NCI-H2029 treated with DMSO at 0.1 percent for 48 hours (cell line): ENCODE measurements at regions not wholly inside any gene's neighbourhood (a gene's known extent, or its start where the extent isn't known, plus 50 kb on each side); places are given as distances from the start of the nearest gene placed in this dataset.
A peak's percentile ranks its signal among the peaks of the same experiment; 100 is the strongest.
"Not testable (repeated sequence)": the region's sequence is repeated elsewhere in the genome, so short reads cannot be mapped to it uniquely, and the experiment has no call there.

Experiments
- DNase-seq: peaks from one replicate; lab custom pipeline; 2025; lab: John Stamatoyannopoulos, UW

DNA sequence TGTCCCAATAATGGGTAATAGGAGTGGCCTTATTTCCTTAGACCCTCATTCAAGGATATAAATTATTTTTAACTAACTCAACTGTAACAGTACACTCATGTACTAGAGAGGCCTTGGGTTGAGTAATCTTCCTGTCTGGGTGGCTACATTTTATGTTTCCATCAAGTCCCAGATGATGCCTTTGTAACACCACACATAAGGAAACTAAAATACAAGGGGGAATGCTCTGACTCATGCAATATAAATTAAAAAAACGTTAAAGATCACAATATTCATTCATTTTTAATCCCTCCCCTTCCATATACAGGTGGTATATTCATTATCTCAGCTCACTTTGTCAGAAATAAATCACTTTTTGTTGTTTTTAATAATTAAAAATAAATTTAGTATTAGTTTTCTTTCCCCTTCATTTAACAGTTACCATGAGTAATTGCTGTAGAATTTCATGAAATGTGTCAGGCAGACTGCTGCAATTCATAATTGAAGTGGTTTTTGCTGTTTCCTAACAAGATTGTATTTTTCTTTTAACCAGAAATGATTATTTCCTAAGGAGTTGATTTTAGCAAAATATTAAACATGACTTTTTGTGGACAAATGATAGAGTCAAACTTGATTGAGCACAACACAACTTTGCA lies 1403.6 kb downstream of the SUCLG1 start:
- no peak for DNase-seq

DNA sequence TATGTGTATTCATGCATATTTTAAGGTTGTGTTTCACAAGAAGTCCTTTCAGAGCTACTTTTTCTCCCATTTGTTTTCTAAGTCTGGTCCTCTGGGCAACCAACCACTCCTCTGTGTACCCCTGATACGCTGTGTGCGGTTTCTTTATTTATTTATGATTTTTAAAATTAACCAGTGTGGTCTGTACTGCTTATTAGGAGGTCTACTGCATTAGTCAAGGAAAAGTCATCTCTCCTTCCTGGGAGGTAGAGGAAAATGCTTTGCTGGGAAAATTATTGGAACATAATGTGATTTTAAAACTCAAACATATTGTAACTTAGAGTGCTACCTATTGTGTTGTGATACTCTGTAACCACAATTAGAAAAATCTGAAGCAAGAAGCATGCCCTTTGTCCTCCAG lies 1404.3 kb downstream of the SUCLG1 start:
- DNase-seq: no peak

DNA sequence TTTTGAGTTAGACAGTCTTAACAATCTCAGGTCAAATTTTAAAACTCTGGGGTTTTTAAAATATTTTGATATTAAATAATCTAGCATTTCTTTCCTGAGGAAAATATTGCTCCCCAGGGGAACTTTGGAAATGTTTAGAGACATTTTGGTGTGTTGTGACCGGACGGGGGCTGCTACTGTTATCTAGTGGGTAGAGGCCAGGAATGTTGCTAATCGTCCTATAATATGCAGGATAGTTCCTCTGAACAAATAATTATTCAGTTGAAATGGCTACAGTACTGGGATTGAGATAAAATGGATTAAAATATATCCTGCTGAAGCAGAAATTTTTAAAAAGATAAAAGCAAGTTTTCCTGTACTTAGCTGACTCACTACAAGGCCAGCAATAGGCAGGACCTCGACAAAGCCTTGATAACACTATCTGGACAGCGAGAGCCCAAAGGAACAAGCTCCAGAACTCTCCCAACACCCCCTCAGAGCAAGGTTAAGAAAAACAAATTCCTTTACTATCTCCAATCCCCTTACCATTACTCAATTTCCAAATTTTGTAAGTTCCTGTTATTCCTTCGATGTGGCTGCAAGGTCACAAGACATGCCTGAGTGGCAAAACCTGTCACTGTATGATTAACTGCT lies 1407.4 kb downstream of the SUCLG1 start:
- DNase-seq: no peak

DNA sequence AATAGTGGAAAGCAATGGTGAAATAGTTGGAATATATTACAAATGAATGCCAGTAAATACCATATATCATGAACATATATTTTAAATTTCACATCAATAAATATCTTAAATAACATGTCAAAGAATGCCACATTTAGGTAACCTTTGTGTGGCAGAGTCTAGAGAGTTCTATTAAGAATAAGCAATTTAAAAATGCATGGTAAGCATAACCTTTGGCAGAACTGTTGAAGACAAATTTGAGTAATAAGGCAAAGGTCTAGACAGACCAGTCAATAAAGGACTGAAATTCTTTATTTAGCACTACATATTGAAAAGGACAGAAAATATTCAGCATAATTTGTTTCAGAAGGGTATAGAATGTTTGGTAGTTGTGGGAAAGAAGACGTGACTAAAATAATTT lies 1417.0 kb downstream of the SUCLG1 start:
- DNase-seq: no peak

DNA sequence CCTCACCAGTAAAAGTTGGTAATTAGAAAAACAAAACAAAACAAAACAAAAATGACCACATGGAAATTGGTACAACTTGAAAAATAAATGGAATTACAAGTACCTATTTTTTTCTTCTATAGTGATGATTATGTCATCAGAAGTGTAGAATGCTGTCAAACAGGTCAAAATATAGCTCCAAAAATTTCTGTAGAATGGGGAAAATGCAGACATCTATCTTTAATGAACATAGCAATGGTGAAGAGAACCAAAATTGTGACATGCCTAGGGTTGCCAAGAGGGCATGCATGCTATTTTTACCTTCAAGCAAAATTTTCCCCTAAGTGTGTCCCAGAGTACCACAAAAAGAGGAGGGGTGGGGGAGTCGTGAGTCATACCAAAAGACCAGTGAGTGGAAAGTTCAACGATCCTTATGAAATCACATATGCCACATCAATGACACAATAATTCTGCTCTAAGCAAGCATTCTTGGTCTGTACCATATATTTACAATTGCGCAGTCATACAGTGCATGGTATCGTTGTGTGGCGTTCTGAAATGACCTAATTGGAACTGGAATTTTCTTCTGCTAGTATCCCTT lies 1436.4 kb downstream of the SUCLG1 start:
- DNase-seq: no peak

DNA sequence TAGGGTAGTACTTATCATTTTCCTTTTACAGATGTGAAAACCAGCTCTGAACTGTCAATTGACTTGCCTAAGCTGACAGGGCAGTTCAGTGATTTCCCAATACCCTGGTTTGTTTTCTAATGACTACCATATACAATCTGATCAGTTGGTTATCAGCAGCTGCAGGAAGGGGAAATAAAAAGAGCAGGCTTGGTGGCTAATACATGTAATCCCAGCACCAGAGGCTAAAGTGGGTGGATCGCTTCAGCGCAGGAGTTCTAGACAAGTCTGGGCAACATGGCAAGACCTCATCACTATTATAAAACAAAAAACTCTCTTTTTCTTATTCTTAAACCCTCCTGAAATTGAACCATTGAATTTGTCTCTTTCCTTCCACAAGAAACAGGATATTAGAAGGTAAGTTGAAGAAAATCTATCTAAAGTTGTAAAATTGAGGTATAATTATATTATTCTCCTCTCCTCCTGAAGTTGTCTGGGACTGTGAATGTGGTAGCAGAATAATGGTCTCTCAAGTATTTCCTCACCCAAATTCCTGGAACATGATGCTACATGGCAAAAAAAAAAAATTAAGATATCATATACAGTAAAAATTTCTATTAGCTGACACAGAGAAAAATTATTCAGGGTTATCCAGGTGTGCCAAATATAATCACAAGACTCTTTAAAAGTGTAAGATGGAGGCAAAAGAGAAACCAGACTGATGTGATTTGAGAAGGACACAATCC lies 1441.6 kb downstream of the SUCLG1 start:
- DNase-seq: no peak

DNA sequence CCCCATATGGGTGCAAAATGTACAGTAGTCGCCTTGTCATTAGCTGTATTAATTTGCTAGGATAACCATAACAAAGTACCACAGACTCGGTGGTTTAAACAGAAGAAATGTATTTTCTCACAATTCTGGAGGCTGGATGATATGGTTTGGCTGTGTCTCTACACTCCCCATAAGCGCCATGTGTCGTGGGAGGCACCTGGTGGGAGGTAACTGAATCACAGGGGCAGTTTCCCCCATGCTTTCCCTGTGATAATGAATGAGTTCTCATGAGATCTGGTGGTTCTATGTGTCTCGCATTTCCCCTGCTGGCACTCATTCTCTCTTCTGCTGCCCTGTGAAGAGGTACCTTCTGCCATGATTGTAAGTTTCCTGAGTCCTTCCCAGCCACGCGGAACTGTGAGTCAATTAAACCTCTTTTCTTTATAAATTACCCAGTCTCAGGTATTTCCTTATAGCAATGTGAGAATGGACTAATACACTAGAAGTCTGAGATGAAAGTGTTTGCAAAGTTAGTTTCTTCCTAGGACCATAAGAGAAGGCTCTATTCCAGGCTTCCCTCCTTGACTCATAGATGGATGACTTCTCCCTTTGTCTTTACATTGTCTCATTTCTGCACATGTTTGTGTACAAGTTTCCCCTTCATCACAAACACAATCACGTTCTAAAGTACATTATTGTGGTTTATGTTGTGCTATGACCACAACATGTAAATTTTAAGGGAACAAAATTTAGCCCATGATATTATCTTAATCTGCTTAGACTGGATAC lies 1442.6 kb downstream of the SUCLG1 start:
- no peak for DNase-seq

DNA sequence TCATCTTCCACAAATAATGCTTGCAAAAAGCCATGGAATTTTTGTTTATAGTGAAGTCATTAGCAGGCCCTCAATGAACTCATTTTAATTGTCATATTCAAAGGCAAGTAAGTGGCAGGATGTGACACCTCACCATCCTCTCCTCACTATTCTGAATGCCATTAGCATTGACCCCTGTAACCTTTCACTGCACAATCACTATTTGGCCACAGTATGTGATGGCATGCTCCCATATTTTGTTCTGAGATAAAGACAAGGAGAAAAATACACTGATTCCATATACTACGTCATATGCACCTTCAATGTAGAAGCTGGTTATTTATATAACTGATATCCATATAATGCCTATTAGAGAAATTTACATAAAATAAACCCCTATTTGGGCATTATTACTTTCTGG lies 1443.2 kb downstream of the SUCLG1 start:
- no peak for DNase-seq

DNA sequence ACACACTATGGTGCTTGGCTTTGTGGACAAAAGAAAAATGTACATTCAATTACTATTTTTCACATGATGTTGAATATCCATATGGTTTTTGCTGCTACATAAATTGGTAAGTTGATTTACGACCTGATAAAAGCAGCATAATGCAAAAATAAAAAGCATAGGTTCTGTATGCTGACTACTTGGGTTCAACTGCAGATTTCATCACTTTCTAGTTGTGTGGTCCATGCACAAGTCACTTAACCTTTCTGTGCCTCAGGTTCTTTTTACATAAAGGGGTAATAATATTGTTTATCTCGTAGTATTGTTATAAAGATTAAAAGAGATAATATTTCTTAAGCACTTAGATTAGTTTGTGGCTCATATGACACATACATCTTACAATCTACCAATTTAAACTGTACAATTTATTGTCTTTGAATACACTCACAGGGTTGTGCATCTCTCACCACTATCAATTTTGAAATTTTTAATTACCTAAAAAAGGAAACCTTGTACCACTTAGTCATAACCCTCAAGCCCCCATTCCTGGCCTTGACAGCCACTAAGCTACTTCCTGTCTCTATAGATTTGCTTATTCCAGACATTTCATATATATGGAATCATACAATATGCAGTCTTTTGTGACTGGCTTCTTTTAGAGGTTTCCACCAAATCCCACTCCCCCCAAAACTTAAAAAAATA lies 1443.9 kb downstream of the SUCLG1 start:
- DNase-seq: no peak

DNA sequence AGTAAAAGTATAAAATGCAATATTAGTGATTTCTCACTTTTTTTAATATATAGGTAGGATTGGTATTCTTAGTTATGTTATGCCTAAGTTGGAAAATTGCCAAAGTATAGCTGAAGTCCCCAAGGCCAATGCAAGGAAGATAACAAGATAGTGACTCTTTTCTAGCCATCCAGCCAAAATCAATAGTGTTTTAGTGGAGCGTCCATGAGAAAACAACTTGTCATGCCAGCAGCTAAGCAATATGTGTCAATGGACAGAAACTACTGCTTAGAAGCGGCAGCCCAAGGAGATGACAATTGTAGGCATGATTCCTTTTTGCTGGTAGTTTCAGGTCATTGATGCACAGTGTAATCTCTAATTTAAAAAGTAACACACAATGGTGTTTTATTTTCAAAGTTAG lies 1444.6 kb downstream of the SUCLG1 start:
- DNase-seq: no peak

DNA sequence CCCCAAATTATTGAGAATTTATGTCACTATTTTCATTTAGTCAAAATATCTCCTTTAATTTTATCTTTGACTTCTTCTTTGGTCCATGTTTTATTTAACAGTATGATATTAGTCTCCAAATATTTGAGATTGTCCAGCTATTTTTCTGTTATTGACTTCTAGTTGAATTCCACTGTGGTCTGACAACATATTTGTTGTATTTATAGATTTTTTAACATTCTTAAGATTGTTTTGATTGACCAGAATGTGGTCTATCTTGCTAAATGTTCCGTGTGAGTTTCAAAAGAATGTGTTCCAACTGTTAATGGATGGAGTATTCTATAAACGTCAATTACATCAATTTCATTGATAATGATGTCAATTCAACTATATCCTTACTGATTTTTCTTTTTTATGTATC lies 1452.1 kb downstream of the SUCLG1 start:
- no peak for DNase-seq

DNA sequence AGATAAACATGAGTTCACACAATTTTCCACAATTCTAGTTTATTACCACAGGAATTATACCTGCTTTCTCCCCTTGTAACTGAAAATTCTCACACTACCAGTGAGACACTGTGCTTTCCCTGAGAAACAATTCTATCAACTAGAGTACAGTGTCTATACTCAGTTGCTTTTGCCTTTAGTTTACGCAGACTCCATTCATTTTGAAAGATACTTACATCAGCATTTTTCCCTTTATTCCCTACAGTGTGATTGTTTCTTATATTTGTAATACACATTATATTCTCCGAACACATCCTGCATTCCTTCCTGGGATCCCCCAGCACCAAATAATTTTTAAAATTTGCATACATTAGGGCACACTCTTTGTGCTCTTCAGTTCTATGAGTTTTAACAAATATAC lies 1455.5 kb downstream of the SUCLG1 start:
- DNase-seq: no peak

DNA sequence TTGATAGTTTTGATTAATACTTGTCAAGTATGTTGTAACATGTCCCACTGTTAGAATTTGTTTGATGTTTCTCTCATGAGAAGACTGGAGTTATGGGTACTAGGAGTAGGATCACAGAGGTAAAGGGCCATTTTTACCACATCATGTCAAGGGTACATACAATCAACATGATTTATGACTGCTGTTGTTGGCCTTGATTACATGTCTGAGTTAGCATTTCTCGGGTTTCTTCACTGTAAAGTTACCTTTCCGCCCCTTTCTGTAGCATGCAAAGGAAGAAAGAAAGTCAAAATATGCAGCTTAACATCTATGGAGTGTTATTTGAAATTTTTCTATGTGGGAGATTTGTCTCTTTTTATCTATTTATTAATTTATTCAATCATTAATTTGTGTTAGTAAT lies 1456.4 kb downstream of the SUCLG1 start:
- DNase-seq: no peak

DNA sequence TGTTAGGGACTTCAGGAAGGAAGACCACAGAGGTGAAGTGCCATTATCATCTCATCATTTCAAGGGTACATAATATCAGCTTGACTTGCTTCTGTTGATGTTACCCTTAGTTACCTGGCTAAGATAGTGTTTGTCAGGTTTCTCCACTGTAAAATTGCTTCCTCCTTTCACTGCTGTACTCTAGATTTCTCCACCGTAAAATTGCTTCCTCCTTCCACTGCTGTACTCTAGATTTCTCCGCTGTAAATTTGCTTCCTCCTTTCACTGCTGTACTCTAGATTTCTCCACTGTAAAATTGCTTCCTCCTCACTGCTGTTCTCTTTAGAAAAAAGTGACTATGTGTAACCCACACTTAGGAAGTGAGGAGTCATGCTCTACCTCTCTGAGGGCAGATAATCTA lies 1460.3 kb downstream of the SUCLG1 start:
- peak; percentile 81 for DNase-seq

DNA sequence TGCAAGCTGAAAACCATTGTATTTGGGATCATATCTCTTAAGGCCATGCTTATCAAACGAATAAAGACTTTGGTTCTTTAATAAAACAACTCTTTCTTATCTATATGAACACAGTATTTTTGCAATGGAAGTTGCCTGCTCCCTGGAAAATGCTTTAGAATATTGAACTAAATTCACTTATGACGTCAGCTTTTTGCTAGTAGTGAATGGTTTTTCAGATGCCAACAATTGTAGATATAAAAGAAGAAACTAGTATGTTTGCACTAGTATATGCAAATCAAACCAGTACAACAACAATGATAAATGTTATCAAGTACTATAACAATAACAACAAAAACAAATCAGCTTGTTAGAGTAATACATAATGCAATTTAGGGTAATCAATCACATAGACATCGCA lies 1462.9 kb downstream of the SUCLG1 start:
- DNase-seq: no peak

DNA sequence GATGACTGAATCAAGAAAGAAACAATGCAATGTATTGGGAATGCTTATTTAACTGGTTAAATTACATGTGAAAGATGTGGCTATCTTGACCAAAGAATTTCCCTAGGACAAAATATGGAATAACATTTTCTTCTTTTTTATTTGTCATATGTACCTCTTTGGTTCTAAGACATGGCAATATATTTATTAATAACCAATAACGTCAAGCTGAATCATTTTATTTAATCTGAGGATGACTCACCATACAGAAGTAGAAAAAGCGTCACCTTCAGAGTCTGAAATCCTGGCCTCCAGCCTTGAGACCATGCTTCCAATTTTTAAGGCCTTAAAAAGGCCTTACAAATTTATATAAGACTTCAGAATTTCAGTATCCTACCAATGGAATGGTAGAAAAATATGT lies 1464.9 kb downstream of the SUCLG1 start:
- no peak for DNase-seq

DNA sequence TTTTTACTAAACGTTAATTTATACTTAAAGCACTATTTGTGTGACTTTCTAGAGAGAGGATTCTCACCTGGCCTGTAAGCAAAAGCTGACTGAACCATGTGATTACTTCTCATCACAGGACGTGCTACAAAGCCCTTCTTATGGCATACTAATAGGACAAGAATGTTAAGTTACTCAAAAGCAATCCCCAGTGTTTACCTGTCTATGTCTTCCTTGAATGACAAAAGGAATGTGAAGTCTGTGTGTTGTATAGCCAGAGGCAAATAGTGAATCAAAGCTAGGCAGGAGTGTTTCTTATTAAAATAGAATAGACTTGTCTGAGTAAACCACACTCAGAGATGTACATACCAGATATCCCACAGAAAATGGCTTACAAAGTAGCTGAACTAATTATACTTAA lies 1465.5 kb downstream of the SUCLG1 start:
- DNase-seq: no peak

DNA sequence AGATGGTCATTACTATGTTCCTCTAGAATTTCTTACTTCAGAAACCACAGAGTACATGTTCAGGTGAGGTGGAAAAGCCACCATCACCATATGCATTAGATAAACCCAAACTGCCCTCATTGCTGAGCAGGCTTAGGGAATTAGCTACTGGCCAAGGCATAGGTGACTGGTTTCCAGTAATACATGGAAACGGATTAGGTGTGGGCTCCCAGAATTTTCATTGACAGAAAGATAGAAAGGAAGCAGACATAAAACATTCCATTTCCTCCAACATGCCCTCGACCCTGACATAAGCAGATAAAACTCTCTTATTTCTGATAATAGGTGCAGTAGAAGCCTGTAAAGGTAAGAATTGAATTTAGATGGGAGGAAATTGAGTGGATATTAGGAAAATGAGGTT lies 1466.1 kb downstream of the SUCLG1 start:
- DNase-seq: no peak

DNA sequence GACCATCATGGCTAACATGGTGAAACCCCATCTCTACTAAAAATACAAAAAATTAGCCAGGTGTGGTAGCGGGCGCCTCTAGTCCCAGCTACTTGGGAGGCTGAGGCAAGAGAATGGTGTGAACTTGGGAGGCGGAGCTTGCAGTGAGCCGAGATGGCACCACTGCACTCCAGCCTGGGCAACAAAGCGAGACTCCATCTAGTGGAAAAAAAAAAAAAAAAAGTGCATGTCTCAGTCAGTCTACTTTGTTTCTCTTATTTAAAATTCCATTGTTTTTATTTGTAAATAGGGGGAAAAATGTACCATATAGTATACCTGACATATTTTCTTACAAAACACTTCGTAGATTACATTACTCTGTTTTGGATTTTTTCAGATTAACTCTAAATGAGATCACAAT lies 1471.4 kb downstream of the SUCLG1 start:
- not testable (repeated sequence) for DNase-seq

DNA sequence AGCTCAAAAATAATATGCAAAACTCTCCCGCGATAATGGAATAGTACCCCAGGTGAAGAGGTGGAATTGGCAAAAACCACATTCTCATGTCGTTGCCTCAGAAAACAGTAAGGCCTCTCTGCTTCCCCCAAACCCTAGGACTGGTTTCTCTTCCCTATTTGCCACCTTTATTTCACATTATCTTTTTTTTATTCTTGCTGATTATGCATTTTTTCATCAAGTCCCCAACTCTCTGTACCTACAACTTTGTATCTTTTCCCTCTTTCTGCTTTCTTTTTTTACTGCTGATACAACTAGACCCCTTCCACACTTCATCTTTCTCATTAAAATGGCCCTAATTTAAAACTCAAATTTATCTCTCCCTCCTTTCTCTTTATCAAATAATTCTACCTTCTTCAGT lies 1472.2 kb downstream of the SUCLG1 start:
- no peak for DNase-seq

DNA sequence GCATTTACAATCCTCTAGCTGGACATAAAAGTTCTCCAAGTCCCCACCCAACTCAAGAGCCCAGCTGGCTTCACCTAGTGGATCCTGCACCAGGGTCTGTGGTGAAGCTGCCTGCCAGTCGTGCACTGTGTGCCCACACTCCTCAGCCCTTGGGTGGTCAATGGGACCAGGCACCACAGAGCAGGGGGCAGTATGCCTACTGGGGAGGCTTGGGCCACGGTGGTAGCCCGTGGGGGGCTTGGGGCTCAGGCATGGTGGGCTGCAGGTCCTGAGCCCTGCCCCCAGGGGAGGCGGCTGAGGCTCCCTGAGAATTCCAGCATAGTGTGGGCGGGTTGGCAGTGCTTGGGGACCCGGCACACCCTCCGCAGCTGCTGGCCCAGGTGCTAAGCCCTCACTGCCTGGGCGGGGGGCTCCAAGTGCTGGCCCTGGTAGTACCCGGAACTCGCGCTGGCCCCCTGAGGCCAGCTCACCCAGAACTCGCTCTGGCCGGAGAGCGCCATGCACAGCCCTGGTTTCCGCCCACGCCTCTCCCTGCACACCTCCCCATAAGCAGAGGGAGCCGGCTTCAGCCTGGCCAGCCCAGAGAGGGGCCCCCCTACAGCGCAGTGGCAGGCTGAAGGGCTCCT lies 1473.4 kb downstream of the SUCLG1 start:
- no peak for DNase-seq
